Suppressor macrophage treated with lipopolysaccharide for 1 hour (primary cell): ENCODE measurements at regions not wholly inside any gene's neighbourhood (a gene's known extent, or its start where the extent isn't known, plus 50 kb on each side); places are given as distances from the start of the nearest gene placed in this dataset.
"Not testable (repeated sequence)": the region's sequence is repeated elsewhere in the genome, so short reads cannot be mapped to it uniquely, and the experiment has no call there.

ENCODE experiments used
- DNase-seq, 3 donors: peaks; one replicate each; pipeline ENCODE4 v3.0.0-alpha.2; 2020 to 2022

DNA sequence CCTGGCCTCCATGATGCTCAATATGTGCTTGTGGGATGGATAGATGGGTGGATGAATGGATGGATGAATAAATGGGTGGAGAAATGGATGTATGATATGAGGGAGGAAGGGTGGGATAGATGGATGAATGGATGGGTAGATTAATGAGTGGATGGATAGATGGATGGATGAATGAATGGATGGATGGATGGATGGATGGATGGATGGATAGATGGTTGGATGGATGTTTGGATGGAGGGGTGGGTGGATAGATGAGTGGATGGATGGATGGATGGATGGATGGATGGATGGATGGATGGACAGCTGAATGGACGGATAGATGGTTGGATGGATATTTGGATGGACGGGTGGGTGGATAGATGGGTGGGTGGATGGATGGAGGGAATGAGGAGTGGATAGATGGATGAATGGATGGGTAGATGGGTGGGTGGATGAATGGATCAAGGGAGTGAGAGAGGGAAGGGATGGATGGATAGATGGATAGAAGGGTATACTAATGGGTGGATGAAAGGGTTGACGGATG is 139.4 kb downstream of the CEBPB start:
- DNase-seq = no peak

DNA sequence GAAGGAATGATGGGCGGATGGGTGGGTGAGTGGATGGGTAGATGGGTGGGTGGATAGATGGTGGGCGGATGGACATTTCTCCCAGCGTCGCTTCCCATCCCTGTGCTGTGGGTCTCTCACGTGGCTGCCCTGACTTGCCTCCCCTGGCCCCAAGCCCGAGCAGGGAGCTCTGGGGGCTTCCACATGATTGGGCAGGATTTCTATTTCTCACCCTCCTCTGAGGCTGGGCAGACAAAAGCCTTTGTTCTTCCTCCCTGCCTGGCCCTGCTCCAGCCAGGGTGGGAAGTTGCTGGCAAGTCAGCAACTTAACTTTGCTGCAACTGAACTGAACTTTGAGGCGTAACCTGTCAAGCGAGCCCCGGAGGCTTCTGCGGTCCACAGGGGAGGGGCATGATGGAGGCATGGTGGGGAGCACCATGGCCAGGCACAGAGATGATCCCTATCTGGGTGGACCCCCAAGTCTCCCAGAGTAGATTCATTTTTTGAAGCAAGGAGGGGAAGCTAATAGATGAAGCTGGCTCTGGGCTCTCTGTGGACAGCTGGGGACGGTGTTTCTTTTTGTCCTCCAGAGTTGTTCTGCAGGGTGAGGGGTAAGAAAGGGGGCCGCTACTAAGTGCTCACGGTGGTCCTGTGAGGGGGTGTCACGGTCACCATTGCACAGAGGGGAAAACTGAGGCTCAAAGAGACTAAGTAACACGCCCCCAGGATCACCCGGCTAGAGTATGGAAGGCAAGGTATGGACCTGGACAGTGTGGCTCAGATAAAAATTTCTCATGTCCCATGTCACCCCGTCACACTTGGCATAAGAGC is 140.1 kb downstream of the CEBPB start:
- DNase-seq = no peak

DNA sequence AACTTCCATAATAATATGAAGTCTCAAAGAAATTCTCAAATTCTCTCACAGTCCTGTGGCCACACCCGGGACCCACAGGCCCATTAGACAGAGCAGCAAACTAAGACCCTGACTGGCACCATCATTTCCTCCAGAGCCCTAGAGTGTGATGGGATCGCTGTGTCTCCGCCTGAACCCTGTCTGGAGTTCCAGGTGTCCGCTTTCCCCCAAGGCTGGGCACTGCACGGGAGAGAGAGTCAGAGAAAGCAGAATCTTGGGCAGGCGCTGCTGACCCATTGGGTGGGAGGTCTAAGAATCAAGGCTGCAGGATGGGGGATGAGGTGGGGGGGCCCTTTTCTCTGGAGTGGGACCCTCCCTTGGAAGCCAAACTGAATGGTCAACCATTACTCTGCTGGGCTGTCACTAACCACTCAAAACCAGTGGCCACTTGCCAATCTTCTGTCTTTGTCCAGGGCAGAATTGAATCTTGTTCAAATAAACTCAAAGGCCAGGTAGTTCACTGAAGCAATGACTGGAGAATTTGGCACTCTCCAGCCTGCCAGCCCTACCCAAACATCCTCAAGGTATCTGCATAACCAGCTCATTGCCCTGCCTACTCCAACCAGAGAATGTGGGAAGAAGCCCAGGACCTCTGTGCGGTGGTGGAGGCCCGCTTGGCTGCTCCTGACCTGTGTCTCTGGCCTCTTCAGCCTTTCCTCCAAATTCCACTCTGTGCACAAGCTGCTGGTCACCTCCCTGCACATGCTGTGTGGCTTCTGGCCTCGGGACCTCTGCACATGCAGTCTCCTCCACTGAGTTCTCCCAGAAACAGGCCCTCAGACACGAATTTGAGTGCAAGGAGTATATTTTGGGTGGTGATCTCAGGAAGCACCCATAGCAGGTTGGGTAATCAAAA is 141.1 kb downstream of the CEBPB start:
- peak in 2 of 3 donors; percentile 37 to 44 for DNase-seq

DNA sequence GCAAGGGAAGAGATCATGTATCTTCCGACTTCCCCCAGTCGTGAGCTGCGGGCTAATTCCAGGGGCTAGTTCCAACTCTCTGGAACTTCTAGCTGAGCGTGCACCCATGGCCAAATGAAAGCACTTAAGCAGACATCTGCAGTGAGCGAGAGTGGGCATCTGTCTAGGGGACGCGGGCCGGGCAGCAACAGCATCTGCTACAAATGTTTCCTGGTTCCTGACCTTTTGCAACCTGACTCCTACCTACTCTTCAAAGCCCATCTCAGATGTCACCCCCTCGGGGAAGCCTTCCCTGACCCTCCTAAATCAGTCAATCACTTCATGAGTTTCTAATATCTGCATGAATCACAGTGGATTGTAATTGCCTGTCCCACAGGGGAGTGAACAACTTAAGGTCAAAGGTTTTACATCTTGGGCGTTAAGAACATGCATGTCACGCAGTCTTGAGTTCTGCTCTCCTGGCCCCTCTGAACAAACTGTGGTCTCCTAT is 141.9 kb downstream of the CEBPB start:
- DNase-seq = no peak

DNA sequence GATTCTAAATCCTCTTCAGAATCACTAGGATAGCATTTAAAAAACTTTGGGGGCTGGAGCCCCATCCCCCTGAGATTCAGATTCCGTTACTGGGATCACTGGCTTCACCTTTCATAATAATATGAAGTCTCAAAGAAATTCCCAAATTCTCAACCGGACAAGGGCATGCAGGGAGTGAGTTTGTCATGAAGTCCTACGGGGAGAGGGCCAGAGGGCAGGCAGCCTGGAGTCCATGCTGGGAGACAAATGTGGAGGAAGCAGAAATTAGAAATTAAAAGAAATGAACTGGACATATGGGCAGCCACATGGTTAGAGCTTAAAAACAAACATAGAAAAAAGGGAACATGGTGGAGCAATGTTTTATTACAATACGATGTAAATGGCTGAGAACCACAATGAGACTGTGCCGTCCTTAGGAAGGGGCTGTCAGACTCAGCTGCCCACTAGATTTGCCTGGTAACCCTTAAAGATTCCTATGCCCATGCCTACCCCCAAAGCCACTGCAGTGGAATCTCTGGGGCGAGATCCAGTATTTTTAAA is 142.6 kb downstream of the CEBPB start:
- DNase-seq = no peak

DNA sequence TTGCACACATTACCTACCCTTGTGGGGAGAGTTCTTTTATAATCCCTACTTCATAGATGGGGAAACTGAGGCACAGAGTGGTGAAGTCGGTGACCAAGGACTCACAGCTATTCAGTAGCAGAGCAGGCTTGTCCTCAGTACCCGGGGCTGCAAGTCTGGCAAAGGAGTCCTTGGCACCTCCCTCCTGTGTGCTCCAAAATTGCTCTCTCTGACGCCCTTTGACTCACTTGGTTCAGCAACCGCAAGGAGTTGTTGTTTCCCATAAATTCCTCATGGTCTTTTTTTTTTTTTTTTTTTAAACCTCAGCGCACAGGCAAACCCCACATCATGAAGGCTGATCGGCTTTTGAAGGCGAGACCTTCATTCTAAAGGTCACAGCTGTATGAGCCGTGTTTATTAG is 143.2 kb downstream of the CEBPB start:
- no peak for DNase-seq

DNA sequence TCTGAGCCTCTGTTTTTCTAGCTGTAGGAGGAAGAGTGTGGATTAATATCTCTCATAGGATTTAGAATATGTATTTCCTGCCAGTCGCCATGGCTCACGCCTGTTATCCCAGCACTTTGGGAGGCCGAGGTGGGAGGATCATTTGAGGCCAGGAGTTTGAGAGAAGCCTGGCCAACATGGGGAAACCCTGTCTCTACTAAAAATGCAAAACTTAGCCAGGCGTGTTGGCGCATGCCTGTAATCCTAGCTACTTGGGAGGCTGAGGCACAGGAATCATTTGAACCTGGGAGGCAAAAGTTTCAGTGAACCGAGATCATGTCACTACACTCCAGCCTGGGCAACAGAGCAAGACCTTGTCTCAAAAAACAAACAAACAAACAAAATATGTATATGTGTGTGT is 143.9 kb downstream of the CEBPB start:
- not testable (repeated sequence) for DNase-seq

DNA sequence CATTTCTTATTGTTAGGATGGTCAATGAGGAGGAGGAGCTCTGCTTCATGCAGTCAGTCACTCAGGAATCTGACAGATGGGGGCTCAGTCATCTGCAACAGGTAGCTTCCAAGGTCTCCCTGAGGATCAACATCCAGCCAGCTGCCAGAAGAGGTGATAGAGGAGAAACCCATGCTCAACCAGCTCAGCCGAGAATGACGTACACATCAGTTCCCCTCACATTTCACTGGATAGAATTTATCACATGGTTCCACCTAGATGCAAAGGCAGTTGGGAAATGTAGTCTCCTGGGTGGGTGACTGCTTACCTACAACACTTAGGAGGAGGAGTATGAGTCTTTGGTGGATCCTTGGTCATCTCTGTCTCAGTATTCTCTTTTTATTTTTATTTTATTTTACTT is 144.5 kb downstream of the CEBPB start:
- peak; percentile 61 to 72 (median 67) for DNase-seq

DNA sequence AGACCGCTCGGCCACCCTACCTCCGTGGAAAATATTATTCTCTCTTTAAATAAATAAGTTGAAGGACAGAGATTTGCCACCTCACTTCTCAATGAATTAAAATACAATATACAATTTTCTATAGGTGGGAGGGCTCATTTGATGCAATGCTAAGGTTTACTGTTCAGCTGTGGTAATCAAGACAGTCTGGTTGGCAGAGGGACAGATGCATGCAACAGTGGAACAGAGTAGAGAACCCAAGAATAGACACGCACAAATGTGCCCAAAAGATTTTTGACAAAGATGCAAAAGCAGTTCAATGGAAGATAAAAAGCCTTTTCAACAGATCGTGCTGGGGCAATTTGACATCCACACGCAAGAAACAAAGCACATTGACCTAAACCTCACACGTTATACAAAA is 145.2 kb downstream of the CEBPB start:
- no peak for DNase-seq

DNA sequence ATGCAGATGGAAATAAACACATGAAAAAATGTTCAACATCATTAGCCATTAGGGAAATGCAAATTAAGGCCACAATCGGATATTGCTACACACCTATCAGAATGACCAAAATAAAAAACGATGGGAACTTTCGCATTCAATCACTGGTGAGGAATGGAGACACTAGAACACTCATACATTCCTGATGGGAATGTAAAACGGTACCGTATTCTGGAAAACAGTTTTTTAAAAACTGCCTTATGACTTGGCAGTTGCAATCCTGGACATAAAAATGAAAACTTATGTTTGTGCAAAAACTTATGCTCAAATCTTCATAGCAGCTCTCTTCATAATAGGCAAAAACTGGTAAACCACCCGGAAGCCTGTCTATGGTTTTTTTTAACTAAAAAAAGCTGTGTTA is 146.0 kb downstream of the CEBPB start:
- DNase-seq = no peak

DNA sequence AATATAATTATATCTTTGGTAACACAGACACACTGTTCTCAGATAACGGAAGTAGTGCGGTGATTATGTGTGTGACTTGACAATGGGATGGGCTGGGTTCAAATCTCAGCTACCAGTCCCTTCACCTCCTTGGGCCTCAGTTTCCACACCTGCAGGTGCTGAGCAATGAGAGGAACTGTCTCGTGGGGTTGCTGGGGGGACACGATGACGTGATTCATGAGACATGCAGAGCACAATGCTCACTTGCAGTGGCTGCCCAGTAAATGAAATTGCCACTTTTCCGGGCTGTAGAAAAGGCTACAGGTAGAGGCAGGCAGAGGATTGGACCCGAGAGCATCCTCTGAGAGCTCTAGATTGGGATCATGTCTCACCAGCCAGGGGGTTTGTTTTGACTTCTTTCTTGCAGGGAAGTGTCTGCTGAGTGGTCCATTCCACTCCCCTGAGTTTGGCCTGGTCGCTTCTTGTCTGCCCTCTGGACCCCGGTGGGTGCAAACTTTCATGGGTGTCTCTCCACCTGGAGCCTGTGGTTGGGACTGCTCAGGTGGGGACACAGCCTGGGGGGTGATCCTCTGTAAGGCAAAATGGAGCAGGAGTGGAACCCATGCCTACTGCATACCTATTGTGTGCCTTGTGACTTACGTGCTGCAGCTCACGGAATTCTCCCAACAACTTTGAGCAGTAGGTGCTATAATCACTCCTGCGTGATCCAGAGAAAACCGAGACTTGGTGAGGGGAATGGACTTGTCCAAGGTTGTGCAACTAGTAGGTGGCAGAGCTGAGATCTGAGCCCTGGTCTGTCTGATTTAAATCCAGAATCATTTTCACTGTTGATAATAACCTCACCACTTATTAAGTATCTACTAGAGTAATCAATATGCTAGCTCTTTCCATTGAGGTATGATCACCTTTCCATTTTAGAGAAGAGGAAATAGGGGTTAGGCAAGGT is 147.2 kb downstream of the CEBPB start:
- DNase-seq = no peak

DNA sequence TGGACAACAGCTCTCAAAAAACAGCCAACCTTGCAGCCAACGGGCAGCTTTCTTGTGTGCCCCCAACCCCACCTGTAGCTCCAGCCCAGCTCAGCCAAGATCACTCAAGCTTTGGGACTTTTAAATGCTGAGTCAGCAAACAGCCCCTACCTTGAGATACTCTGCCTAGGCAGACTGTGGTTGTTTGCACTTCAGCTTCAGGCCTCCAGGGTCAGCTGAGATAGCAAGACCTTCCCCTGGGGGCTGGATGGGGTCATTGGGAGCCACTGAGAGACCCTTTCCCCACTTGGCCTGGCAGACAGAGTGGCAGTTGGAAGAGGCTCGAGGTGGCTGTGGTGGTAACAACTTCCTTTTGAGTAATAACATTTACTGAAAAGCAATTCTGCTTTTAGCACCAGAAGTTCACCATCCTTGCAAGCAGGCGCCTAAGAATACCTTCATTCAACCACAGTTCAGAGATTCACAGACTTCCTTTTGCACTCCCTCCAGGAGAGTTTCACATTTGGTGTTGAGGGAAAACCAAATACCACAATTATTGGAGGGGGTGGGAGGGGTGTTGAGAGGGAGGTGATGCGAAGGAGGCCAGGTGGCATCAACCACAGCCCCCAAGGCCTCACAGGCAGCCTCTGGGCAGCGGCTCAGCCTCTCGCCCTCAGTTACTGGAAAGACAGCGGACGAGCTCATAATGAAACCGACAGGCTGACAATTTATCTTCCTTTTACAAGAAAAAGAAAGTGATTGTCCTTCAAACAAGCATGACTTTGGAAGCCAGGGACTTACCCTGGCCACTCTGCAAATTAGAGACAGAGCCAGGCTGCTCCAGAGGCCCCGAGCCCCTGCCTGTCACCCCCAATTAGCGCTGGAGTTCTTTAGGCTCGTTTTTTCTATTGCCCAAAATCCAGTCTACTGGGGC is 148.1 kb downstream of the CEBPB start:
- DNase-seq = peak; percentile 72 to 92 (median 76)

DNA sequence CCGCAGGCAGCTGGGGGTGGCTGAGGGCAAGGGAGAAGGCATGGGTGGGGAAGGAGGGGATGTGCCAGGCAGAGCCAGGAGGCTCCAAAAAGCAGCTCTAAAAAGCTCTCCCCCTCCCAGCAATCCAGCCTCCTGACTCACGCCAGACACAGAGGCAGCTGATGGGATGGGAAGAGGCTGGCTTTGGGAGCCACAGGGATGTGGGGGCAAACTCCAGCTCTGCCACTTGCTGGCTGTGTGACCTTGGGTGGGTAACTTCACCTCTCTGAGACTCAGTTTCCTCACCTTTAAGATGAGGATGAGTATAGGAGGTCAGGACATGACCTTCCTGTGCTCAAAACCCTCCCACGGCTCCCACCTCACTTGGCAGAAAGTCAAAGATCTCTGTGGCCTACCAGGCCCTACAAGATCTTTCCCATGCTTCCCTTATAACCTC is 148.9 kb downstream of the CEBPB start:
- DNase-seq = no peak

DNA sequence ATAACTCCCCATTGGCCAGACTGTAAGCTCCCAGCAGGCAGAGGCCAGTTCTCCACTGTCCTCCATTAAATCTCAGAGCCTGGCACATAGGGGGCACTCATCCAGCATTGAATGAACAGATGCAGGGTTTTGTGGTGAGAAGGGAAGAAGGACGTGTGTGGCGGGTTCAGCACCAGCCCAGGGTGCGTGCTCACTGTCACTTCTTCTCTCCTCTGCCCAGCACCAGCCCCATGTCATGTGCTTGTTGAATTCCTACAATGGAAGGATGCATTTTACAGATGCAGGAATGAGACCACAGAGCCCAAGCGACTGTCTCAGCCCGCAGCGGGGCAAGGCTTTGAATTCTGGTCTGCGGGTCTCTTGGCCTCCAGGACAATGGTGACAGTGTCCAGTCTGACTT is 149.9 kb downstream of the CEBPB start:
- DNase-seq = no peak

DNA sequence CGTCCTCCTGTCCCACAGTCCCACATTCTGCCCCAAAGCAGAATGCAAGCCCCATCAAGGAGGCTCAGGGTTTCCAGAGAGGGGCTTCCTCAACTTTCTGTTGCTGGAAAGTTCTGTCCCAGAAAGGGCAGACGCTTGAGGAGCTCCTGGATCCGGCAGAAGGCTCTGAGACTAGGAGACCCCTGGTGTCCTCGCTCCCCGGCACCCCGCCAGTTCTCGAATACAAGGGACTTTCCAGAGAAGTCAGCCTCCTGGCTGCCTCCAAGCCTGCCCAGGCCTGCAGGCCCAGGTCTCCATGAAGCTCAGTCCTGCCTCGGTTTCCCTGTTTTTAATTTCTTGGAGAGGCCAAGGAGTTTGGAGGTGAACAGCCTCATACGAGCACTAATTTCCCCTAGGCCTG is 150.4 kb downstream of the CEBPB start:
- no peak for DNase-seq

DNA sequence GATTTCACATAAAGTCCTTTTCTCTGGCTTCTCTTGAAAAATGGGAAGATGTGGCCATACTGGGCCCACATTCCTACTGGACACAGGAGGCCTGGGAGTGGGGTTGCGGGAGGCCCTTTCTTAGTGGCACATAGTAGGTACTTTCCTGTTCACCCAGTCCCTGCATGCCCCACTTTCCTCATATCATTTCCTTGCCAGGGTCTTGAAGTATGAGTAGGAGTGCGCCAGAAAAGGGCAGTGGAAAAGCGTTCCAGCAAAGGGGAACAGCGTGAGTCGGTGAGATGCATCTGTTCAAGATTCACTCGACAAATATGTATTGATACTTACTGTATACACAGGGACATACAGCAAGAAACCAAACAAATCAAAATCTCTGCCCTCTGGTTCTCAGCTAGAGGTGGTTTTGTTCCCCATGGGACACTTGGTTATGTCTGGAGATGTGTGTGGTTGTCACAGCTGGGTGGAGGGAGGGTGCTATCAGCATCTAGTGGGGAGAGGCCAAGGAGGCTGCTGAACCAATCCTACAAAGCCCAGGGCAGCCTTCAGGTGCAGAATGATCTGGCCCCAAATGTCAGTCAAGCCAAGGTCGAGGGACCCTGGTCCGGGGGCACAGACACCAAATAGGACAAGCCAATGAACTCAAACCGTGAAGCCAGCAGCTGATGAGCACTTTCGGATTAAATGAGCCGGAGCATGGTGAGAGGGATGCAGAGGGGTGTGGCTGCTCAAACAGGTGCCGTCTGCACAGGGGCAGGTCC is 151.4 kb downstream of the CEBPB start:
- DNase-seq = no peak

DNA sequence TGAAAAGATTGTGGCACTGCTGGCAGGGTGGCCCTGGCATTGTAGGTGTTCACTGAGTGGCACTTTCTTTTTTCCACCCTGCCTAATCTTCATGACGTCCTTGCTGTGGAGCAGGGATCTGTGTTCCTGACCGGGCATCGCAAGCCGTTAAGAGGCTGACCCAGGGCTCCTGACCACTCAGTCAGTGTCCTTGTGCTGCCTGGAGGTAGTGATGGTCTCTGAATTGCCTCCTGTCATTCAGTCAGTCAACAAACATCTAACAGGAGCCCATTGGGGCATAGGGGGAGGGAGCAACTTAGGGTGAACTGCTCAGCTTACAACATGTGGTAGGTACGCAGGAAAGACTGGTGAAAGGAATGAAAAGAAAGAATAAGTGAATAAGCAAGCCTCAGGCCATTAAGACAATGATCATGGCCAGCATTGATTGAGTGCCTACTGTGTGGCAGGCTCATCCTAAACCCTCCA is 152.0 kb downstream of the CEBPB start:
- DNase-seq = no peak

DNA sequence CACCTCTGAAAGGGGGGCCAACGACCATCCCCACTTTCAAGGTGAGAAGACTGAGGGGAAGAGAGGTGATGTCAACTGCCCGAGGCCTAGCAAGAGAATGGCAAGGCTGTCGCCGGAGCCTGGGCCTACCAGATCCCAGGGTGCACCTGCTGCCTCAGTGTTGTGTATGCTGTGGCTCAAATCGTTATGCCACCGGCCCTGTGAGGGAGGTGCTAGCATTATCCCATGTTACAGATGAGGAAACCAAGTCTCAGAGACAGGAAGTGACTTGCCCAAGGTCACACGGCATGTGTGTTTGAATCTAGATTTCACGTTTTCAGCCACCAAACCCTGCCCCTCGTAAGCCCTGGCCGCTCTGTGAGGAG is 152.5 kb downstream of the CEBPB start:
- DNase-seq = no peak

DNA sequence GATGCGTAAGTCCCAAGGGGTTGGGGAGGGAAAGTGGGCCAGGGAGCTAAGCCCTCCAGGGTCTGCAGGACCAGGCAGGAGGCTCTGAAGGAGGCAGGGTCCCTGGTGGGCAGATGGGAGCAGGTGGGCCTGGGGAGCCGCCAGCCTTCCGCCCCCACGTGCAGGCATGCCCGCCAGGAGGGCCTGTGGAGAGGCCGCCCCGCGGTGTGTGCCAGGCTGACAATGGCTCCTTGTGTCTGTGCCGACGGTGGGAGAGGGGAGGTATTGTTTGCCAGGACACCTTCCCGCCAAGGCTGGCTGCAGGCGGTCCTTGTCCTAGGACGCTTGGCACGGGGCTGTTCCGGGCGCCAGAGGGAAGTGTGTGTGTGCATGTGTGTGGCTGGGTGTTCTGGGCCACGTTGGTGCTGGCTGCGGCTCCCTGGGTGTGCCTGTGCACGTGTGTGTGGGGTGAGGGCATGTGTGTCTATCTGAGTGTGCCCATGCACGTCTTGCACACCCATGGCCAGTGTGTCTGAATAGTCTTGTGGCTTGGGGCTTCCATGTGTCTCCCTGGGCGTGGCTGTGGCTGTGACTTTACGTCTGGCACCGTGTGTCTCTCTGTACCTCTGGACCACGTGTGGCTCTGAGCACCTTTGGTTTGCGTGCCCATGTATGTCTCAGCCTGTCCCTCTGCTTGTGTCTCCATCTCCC is 153.0 kb downstream of the CEBPB start:
- DNase-seq = no peak
